ENCODE measurements at regions not wholly inside any gene's neighbourhood (a gene's known extent, or its start where the extent isn't known, plus 50 kb on each side); places are given as distances from the start of the nearest gene placed in this dataset.

DNA sequence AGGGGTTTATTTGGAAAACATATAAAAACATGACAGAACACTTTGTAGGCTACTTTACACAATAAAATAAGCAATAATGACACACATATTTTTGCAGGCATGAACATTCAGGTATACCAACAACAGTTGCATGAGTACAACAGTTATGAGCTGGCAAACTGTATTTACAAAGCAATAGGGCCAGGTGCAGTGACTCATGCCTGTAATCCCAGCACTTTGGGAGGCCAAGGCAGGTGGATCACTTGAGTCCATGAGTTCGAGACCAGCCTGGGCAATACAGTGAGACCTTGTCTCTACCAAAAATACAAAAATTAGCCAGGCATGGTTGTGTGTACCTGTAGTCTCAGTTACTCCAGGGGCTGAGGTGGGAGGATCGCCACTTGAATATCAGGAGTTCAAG, 101.1 kb downstream of the BMP4 start:
- Histone ChIP-seq H3K27ac (no peak overlapping the region), H3K36me3 (replicated peaks) (no peaks in the 10 kb centered on the region), H3K4me3 (ENCODE audit: low read depth, low read length) (no peak overlapping the region), H3K27me3 (replicated peaks) (no peaks in the 10 kb centered on the region)
- TF ChIP-seq, protein P1, sequence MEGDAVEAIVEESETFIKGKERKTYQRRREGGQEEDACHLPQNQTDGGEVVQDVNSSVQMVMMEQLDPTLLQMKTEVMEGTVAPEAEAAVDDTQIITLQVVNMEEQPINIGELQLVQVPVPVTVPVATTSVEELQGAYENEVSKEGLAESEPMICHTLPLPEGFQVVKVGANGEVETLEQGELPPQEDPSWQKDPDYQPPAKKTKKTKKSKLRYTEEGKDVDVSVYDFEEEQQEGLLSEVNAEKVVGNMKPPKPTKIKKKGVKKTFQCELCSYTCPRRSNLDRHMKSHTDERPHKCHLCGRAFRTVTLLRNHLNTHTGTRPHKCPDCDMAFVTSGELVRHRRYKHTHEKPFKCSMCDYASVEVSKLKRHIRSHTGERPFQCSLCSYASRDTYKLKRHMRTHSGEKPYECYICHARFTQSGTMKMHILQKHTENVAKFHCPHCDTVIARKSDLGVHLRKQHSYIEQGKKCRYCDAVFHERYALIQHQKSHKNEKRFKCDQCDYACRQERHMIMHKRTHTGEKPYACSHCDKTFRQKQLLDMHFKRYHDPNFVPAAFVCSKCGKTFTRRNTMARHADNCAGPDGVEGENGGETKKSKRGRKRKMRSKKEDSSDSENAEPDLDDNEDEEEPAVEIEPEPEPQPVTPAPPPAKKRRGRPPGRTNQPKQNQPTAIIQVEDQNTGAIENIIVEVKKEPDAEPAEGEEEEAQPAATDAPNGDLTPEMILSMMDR (IDR thresholded peaks at IDR 0.05; ENCODE audit: low read depth, low read length, missing control alignments): no peak
- in situ Hi-C loops (cut with HindIII; ENCODE audit: low pct_ligation_motif_present, low sequenced_read_pairs): no loop called here
- DNase-seq: no peak

DNA sequence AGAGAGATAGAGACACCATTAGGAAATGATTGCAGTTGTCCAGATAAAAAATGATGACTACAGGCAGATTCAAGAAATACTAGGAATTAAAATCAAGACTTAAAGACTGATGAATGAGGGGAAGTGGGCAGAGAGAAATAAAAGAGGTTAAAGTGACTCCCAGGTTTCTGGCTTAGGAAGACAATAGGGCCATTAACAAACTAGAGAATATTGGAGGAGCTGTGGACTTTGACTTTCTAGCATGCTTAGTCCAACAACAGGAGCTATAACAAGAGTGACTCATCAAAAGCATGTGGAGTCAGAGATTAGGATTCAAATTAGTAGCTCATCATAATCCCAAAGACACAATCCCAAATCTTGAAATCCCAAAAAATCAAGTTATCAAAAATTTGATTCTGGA, 101.5 kb downstream of the BMP4 start:
- in situ Hi-C loops (cut with HindIII; ENCODE audit: low pct_ligation_motif_present, low sequenced_read_pairs): no loop called here

DNA sequence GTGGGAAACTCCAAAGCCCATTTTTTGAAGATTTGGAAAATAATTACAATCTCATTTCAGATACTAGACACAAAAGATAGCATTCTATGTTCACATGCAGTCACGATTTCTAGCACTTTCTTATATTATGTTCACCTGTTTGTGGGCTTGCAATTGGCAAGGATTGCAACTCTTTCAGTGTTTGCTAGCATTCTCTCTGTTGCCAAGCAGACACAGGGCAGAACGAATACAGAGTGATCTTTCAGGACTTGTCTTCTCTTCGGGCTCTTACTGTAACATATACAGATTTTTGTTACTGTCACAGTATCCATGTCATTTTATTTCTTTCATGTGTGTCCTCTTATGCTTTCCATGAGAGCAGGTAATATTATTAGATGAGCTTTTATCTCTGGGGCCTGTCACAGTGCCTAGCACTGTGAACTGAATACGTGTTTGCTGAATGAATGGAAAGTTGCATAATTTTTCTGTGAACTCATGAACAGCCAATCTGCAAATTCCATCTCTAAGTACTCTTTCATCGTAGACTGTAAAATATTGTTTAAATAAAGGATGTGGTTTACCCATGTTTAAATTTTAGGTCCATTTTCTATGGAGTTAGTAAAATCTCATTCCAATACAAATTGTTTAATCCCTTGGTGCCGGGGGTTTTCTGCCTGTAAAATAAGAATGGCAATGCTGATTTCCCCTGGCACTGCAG, 105.1 kb downstream of the BMP4 start:
- in situ Hi-C loops (cut with HindIII; ENCODE audit: low pct_ligation_motif_present, low sequenced_read_pairs): no loop called here
- Histone ChIP-seq H3K4me3 (ENCODE audit: low read depth, low read length) (no peak overlapping the region), H3K27ac (no peak overlapping the region), H3K36me3 (replicated peaks) (no peaks in the 10 kb centered on the region), H3K27me3 (replicated peaks) (no peaks in the 10 kb centered on the region)
- DNase-seq: no peak
- TF ChIP-seq, protein P1 (IDR thresholded peaks at IDR 0.05; ENCODE audit: low read depth, low read length, missing control alignments): no peak

More for the DNA sequence above, 101.5 kb downstream of the BMP4 start:
- H3K36me3 ChIP-seq (replicated peaks): no peaks in the 10 kb centered on the region
- no peaks in the 10 kb centered on the region for H3K27me3 ChIP-seq (replicated peaks)
- TF ChIP-seq, protein P1 (IDR thresholded peaks at IDR 0.05; ENCODE audit: low read depth, low read length, missing control alignments): no peak
- no peak overlapping the region for H3K27ac ChIP-seq
- no peak overlapping the region for H3K4me3 ChIP-seq (ENCODE audit: low read depth, low read length)
- no peak for DNase-seq

DNA sequence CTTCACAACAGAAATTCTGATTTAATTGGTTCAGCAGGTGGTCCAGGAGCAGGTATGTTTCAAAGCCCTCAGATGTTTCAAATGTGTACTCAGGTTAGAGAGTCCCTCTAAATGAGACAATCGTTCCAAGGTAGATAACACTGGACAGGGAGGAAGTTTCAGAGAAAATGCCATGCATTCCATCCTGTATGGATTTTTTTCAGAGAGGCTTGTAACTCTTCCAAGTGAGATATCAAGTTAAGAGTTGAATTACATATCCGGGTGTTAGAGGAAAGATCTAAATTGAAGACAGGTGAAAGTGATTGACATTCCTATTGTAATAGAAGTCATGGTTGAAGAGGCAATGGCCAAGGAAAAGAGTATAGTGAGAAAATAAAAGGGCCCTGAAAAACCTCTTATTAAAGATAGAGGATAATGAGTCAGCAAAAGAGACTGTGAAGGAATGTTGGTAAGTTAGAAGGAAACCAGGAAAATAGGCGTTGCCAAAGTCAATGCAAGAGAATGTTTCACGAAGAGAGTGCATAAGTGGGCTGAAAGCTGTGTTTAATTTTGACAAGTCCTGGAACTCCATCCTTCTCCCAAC, 105.8 kb downstream of the BMP4 start:
- peak; percentile 18 for DNase-seq
- Histone ChIP-seq H3K27me3 (replicated peaks) (no peaks in the 10 kb centered on the region), H3K27ac (no peak overlapping the region), H3K4me3 (ENCODE audit: low read depth, low read length) (no peak overlapping the region), H3K36me3 (replicated peaks) (no peaks in the 10 kb centered on the region)
- in situ Hi-C loops (cut with HindIII; ENCODE audit: low pct_ligation_motif_present, low sequenced_read_pairs): no loop called here
- TF ChIP-seq, protein P1 (IDR thresholded peaks at IDR 0.05; ENCODE audit: low read depth, low read length, missing control alignments): no peak

DNA sequence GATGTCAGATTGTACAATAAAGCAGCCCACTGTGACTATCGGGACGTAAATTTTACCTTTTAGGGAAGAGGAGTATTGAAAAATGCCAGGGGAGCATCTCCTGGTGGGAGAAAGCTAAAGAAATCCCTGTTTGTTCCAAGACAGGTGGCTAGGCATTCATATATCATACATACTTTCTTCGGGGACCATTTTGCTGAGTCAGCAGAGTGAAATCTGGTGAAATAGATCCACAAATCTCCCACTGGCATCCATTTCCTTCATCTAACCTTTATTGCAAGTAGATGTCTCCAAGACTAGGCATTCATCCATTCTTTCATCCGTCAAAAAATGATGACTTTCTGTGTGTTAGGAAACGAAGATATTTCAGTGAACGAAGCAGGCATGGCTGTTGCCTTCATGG, 107.1 kb downstream of the BMP4 start:
- Histone ChIP-seq H3K36me3 (replicated peaks) (no peaks in the 10 kb centered on the region), H3K27me3 (replicated peaks) (no peaks in the 10 kb centered on the region), H3K4me3 (ENCODE audit: low read depth, low read length) (no peak overlapping the region), H3K27ac (no peak overlapping the region)
- TF ChIP-seq, protein P1 (IDR thresholded peaks at IDR 0.05; ENCODE audit: low read depth, low read length, missing control alignments): no peak
- in situ Hi-C loops (cut with HindIII; ENCODE audit: low pct_ligation_motif_present, low sequenced_read_pairs): no loop called here
- DNase-seq: no peak
